Stimulated activated memory B cell treated with anti-CD40 and anti-IgM and Interleukin-4, amounts not matched to agents 10 μg/mL and 1 μg/mL and 100 μg/mL, for 72 hours (primary cell): ENCODE measurements at regions not wholly inside any gene's neighbourhood (a gene's known extent, or its start where the extent isn't known, plus 50 kb on each side); places are given as distances from the start of the nearest gene placed in this dataset.

Experiments
- ATAC-seq: fragments of 150-1000 bp; cut with Tn5 transposase; 2 replicates; pipeline ENCODE4 v1.10.0; 2021
- H3K27ac Mint-ChIP-seq: one replicate; pipeline ENCODE4 v1.8.0; 2022; ENCODE audit warnings: mild to moderate bottlenecking, mixed read lengths
- H3K27me3 Mint-ChIP-seq: one replicate; pipeline ENCODE4 v1.8.0; 2022; ENCODE audit warnings: mixed read lengths
- H3K36me3 Mint-ChIP-seq: one replicate; pipeline ENCODE4 v1.8.0; 2022; ENCODE audit warnings: mixed read lengths
- H3K4me1 Mint-ChIP-seq: one replicate; pipeline ENCODE4 v1.8.0; 2022; ENCODE audit warnings: mixed read lengths
- H3K4me3 Mint-ChIP-seq: one replicate; pipeline ENCODE4 v1.8.0; 2022; ENCODE audit warnings: mild to moderate bottlenecking, moderate library complexity, mixed read lengths
- H3K9me3 Mint-ChIP-seq: one replicate; pipeline ENCODE4 v1.8.0; 2022; ENCODE audit warnings: mixed read lengths

DNA sequence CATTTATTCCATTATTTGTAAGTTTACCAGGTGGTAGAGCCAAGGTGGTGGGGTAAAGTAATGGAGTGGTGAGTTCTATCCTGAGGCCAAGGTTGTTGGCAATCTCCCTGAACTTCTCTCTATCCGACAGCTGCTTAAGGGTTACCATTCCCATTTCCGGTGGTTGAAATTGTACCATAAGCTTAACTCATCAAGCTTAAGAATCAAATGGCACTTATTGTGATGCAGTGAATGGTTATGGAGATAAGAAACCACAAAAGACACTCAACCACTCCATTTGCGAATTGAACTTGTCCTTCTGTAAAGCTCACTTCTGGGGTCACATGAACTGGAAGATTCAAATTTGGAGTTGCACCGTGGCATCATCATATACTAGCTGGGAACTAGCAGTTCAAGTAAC, 287.4 kb upstream of the SLCO3A1 start:
- Mint-ChIP-seq H3K27ac (no peak overlapping the region), H3K9me3 (no peaks in the 10 kb centered on the region), H3K36me3 (no peaks in the 10 kb centered on the region), H3K27me3 (no peaks in the 10 kb centered on the region), H3K4me1 (no peaks in the 10 kb centered on the region), H3K4me3 (no peak overlapping the region)
- ATAC-seq: no peak

DNA sequence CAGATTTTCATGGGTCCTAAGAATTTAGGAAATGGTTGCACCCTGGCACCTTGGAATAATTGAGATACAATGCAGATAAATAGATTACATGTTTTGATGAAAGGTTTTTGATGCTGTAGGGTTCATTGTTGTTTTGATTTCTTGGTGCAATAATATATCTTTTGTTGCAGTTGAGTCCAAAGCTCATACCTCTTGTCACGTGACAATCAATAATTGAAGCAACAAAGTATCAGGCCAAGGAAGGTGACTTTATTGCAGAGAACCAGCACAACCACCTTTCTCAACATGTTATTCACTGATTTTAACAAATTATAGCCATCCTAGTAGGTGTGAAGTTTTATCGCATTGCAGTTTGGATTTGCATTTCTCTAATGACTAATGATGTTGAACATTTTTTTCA, 285.5 kb upstream of the SLCO3A1 start:
- no peaks in the 10 kb centered on the region for H3K4me1 Mint-ChIP-seq
- H3K27me3 Mint-ChIP-seq: no peaks in the 10 kb centered on the region
- H3K9me3 Mint-ChIP-seq: peaks cover under 1% of the 10 kb centered on the region
- H3K36me3 Mint-ChIP-seq: no peaks in the 10 kb centered on the region
- no peak overlapping the region for H3K27ac Mint-ChIP-seq
- ATAC-seq: no peak
- H3K4me3 Mint-ChIP-seq: no peak overlapping the region

DNA sequence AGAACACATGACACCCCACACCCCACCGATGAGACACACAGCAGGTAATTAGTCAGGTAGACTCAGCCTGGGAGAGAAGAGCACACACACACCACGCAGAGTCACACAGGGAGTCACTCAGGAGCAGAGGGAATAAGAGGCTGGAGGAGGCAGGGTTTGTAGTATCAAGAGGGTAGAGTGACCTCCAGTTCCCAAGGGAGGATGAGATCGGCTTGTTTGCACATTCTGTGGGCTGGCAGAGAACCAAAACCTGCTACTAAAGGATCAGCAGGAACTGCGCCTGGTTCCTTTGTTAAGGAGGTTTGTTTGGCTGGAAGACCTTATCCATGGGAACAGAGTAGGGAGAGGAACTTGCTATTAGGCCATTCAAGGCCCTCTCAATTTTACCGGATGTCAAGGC, 281.4 kb upstream of the SLCO3A1 start:
- no peaks in the 10 kb centered on the region for H3K4me1 Mint-ChIP-seq
- ATAC-seq: no peak

GRCh38 chr15:91576096-91576495, 277.4 kb upstream of the SLCO3A1 start:
- Mint-ChIP-seq H3K9me3 (peaks cover 3% of the 10 kb centered on the region), H3K4me3 (no peak overlapping the region), H3K27me3 (no peaks in the 10 kb centered on the region), H3K27ac (no peak overlapping the region), H3K36me3 (no peaks in the 10 kb centered on the region), H3K4me1 (no peaks in the 10 kb centered on the region)
- no peak for ATAC-seq

More for the DNA sequence above, 281.4 kb upstream of the SLCO3A1 start:
- Mint-ChIP-seq H3K27me3 (no peaks in the 10 kb centered on the region), H3K36me3 (no peaks in the 10 kb centered on the region), H3K27ac (no peak overlapping the region), H3K9me3 (peaks cover 3% of the 10 kb centered on the region), H3K4me3 (no peak overlapping the region)

DNA sequence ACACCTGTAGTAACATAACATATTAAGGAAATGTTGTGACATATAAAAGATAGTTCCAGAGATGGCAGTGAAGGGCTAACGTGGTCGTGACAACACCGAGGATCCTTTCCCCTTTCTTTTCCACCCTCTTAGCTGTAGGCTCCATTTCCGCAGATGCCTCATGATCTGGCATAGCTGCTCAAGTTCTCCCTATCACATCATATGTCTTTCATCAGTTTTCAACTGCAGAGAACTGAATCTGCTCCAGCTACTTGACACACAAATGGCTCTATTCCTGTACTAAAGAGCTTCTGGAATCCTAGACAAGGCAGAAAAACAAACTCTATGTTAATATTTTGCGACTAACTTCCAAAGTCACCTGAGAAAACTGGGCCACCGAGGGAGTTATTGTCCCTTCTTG, 275.0 kb upstream of the SLCO3A1 start:
- Mint-ChIP-seq H3K4me3 (no peak overlapping the region), H3K27ac (no peak overlapping the region), H3K4me1 (no peaks in the 10 kb centered on the region), H3K36me3 (no peaks in the 10 kb centered on the region), H3K9me3 (peaks cover 2% of the 10 kb centered on the region), H3K27me3 (no peaks in the 10 kb centered on the region)
- no peak for ATAC-seq

DNA sequence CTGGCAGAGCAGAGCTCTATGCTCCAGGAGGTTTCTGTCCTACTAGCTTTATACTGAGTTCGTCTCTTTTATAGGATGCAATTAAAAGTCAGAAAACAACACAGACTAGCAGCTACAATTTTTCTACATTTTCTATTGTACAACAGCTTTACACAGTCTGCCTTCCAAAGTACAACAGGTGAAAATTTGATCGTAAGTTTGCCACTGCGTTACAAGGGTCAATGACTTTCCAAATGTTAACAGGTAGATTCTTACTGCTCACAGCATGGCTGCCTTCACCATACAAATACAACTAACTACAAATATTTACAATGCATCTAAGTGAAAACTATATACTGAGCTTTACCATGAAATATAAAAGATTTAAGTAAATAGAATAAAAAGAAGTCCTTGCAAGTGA, 268.6 kb upstream of the SLCO3A1 start:
- H3K36me3 Mint-ChIP-seq: no peaks in the 10 kb centered on the region
- no peak for ATAC-seq
- no peak overlapping the region for H3K4me3 Mint-ChIP-seq
- H3K4me1 Mint-ChIP-seq: no peaks in the 10 kb centered on the region
- no peaks in the 10 kb centered on the region for H3K27me3 Mint-ChIP-seq
- H3K27ac Mint-ChIP-seq: no peak overlapping the region
- H3K9me3 Mint-ChIP-seq: peaks cover 2% of the 10 kb centered on the region

DNA sequence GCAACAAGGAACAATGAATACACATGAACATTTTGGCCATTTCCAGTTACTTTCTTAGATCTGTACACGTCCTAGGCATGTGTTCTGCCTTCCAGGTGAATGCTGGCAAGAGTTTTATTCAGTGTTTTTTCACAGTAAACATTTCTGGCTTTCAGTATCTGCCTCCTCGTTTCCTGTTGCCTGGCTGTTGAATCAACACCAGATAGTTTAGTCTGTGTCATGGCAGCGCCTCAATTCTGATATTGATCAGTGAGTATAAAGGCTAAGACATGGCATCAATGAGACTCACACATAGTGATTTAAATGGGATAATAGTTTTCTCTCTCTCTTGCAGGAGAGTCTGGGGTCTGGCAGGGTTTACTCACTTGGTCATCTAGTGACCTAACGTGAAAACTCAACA, 266.9 kb upstream of the SLCO3A1 start:
- ATAC-seq: no peak
- peaks cover 2% of the 10 kb centered on the region for H3K9me3 Mint-ChIP-seq
- no peaks in the 10 kb centered on the region for H3K27me3 Mint-ChIP-seq
- no peaks in the 10 kb centered on the region for H3K36me3 Mint-ChIP-seq
- no peaks in the 10 kb centered on the region for H3K4me1 Mint-ChIP-seq
- no peak overlapping the region for H3K4me3 Mint-ChIP-seq
- no peak overlapping the region for H3K27ac Mint-ChIP-seq

- Mint-ChIP-seq H3K4me1 (no peaks in the 10 kb centered on the region), H3K27me3 (no peaks in the 10 kb centered on the region), H3K27ac (no peak overlapping the region), H3K4me3 (no peak overlapping the region), H3K9me3 (no peaks in the 10 kb centered on the region), H3K36me3 (no peaks in the 10 kb centered on the region)
- no peak for ATAC-seq
These were observed 264.1 kb upstream of the SLCO3A1 start for GRCh38 chr15:91589360-91589759.

DNA sequence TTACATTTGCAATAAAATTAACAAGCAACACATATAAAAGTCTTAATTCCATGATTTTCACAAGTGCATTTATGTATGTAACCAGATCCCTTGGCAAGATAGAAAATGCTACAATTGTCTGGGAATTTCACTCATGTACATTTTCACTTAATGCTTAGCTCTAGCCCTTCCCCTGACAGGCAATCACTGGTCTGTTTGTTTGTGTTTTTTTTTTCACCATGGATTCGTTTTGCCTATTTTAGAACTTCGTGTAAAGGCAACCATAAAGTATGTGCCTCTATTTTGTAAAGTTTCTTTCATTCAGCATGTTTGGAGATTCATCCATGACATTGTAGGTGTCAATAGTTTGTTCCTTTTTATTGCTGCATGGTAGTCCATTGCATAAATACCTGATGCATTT, 260.9 kb upstream of the SLCO3A1 start:
- no peak overlapping the region for H3K27ac Mint-ChIP-seq
- no peak for ATAC-seq
- no peaks in the 10 kb centered on the region for H3K36me3 Mint-ChIP-seq
- H3K4me3 Mint-ChIP-seq: no peak overlapping the region
- no peaks in the 10 kb centered on the region for H3K9me3 Mint-ChIP-seq
- H3K27me3 Mint-ChIP-seq: no peaks in the 10 kb centered on the region
- H3K4me1 Mint-ChIP-seq: no peaks in the 10 kb centered on the region

- Mint-ChIP-seq H3K36me3 (no peaks in the 10 kb centered on the region), H3K27me3 (no peaks in the 10 kb centered on the region), H3K27ac (no peak overlapping the region), H3K4me1 (no peaks in the 10 kb centered on the region), H3K9me3 (no peaks in the 10 kb centered on the region), H3K4me3 (no peak overlapping the region)
- no peak for ATAC-seq
These were observed 260.4 kb upstream of the SLCO3A1 start for GRCh38 chr15:91593067-91593466.

DNA sequence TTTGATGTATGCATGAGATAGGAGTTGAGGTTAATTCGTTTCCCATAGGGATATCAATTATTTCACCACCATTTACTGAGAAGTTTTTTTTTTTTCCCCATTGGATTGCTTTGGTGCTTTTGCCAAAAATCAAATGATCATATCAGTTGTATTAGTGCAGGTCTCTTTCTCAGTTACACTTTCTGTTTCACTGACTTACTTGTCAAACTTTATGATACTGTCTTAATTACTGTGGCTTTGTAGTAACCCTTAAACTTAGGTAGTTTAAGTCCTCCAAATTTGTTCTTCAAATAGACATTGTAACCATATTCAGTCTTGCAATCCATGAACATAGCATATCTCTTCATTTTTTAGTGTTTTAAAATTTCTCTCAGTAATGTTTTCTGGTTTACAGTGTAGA, 259.9 kb upstream of the SLCO3A1 start:
- H3K4me3 Mint-ChIP-seq: no peak overlapping the region
- no peaks in the 10 kb centered on the region for H3K36me3 Mint-ChIP-seq
- no peaks in the 10 kb centered on the region for H3K27me3 Mint-ChIP-seq
- H3K27ac Mint-ChIP-seq: no peak overlapping the region
- no peaks in the 10 kb centered on the region for H3K9me3 Mint-ChIP-seq
- no peak for ATAC-seq
- H3K4me1 Mint-ChIP-seq: no peaks in the 10 kb centered on the region

GRCh38 chr15:91599261-91599660, 254.2 kb upstream of the SLCO3A1 start:
- Mint-ChIP-seq H3K4me1 (no peaks in the 10 kb centered on the region), H3K27me3 (no peaks in the 10 kb centered on the region), H3K36me3 (no peaks in the 10 kb centered on the region), H3K9me3 (no peaks in the 10 kb centered on the region), H3K27ac (no peak overlapping the region), H3K4me3 (no peak overlapping the region)
- no peak for ATAC-seq

DNA sequence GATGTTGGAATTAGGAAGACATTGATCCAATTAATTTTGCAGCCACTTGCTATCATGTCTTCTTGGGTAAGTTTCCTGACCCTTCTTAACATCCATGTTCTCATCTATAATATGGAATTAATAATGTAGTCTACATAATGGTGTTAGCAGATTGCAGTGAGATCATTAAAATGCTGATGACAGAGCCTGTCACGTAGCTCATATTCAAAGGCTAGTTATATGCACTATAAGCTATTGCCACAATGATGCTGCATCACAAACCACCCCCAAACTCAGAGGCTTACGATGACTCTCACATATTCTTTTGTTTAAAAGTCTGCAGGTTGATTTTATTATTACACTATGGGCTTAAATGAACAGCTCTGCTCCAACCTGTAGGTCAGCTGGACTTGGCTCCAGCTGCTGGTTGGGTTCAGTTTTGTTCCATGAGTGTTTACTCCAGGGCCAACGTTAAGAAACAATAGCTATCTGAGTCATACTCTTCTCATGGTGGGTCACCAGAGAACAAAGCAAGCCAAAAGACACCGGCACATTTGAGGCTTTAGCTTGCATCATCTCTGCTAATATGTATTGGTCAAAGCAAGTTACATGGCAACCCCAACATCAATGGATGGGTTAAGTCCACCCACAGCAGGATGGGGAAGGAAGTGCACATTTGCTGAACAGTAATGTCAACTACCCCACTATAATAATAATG, 250.0 kb upstream of the SLCO3A1 start:
- H3K27ac Mint-ChIP-seq: no peak overlapping the region
- H3K4me1 Mint-ChIP-seq: no peaks in the 10 kb centered on the region
- ATAC-seq: no peak
- H3K27me3 Mint-ChIP-seq: no peaks in the 10 kb centered on the region
- H3K36me3 Mint-ChIP-seq: no peaks in the 10 kb centered on the region
- no peaks in the 10 kb centered on the region for H3K9me3 Mint-ChIP-seq
- no peak overlapping the region for H3K4me3 Mint-ChIP-seq

- Mint-ChIP-seq H3K36me3 (no peaks in the 10 kb centered on the region), H3K4me1 (no peaks in the 10 kb centered on the region), H3K27ac (no peak overlapping the region), H3K27me3 (no peaks in the 10 kb centered on the region), H3K4me3 (no peak overlapping the region), H3K9me3 (no peaks in the 10 kb centered on the region)
- no peak for ATAC-seq
These were observed 249.4 kb upstream of the SLCO3A1 start for GRCh38 chr15:91604122-91604521.

DNA sequence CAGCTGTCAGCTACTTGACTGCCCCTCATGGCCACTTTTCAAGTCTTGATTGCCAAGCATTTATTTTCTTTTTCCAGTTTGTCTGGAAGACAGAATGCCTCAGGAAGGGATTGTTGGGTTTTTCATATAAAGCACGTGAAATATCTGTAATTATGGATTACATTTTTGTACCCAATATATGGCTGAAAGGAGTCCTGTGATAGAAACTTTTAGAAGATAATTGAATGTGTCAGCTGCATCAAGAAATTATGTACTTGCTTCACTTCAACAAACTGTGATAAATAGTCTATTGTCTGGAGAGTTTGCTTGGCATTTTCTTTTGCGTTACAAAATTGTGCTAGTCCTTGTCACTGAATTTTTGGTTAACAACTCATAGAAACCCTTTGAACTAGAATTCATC, 247.9 kb upstream of the SLCO3A1 start:
- ATAC-seq: no peak
- Mint-ChIP-seq H3K4me1 (no peaks in the 10 kb centered on the region), H3K27ac (no peak overlapping the region), H3K27me3 (no peaks in the 10 kb centered on the region), H3K9me3 (no peaks in the 10 kb centered on the region), H3K36me3 (no peaks in the 10 kb centered on the region), H3K4me3 (no peak overlapping the region)

DNA sequence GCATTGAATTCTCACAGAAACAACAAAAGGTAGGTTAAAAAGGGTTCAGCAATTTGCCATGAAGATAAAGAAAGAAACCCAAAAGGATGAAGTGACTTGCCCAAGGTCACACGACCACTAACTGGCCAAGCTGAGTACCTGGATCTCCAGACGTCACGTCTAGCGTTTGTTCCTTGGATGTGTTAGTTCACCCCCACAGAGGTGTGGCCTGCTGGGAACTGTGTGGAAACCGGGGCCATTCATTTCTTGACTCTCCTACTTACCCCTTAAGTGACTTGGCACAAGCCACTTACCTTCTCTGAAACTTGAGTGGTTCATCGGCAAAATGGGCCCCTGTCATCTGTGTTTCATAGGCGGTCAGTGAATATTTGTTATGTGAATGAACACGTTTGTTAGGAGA, 244.3 kb upstream of the SLCO3A1 start:
- H3K27me3 Mint-ChIP-seq: no peaks in the 10 kb centered on the region

DNA sequence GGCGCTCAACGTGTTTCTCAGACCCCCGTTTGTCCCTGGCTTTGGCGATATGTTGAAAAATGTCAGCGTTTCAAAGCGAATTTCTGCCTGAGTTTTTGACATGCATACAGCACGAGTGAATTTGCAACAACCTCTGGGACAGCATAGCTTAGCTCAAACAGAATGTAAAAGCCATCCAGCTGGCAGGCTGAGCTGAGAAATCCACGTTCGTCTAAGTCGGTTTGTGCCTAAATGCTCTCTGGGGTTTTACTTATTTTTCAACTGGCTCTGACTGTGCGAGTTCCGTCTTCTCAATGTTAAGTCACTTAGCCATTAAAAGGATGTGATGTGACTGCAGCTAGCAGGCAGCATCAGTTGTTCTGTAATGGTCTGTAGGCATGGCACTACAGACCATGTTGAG, 243.5 kb upstream of the SLCO3A1 start:
- H3K4me3 Mint-ChIP-seq: no peak overlapping the region
- H3K4me1 Mint-ChIP-seq: no peaks in the 10 kb centered on the region
- H3K36me3 Mint-ChIP-seq: no peaks in the 10 kb centered on the region
- H3K9me3 Mint-ChIP-seq: no peaks in the 10 kb centered on the region
- no peaks in the 10 kb centered on the region for H3K27me3 Mint-ChIP-seq
- no peak overlapping the region for H3K27ac Mint-ChIP-seq
- no peak for ATAC-seq

More for the DNA sequence above, 244.3 kb upstream of the SLCO3A1 start:
- ATAC-seq: no peak
- Mint-ChIP-seq H3K27ac (no peak overlapping the region), H3K36me3 (no peaks in the 10 kb centered on the region), H3K4me3 (no peak overlapping the region), H3K9me3 (no peaks in the 10 kb centered on the region), H3K4me1 (no peaks in the 10 kb centered on the region)
